Astrocyte (in vitro differentiated cells and primary cell): ENCODE measurements at regions not wholly inside any gene's neighbourhood (a gene's known extent, or its start where the extent isn't known, plus 50 kb on each side); places are given as distances from the start of the nearest gene placed in this dataset.

Experiments
- DNase-seq: peaks from one replicate; pipeline ENCODE4 v3.0.0-alpha.2; 2010; ENCODE audit warnings: low read depth
- FAIRE-seq: peaks from 2 replicates; lab custom pipeline; 2011; peaks lifted over from hg19 to GRCh38; lab: Jason Lieb, UNC
- H2AFZ ChIP-seq: 2 replicates; pipeline ENCODE4 v1.6.0; 2012; ENCODE audit warnings: low read depth, low read length, inconsistent platforms
- H3K27ac ChIP-seq: 2 replicates; pipeline ENCODE4 v1.5.1; 2011; ENCODE audit warnings: low read depth, low read length, inconsistent platforms
- H3K27me3 ChIP-seq: 2 replicates; pipeline ENCODE4 v1.6.0; 2011; ENCODE audit warnings: low read length, inconsistent platforms; ENCODE audit not compliant: insufficient read depth
- H3K36me3 ChIP-seq: 2 replicates; pipeline ENCODE4 v1.5.1; 2011; ENCODE audit warnings: low read length, inconsistent platforms; ENCODE audit not compliant: insufficient read depth
- H3K4me1 ChIP-seq: 2 replicates; pipeline ENCODE4 v1.5.1; 2011; ENCODE audit warnings: low read length, inconsistent platforms; ENCODE audit not compliant: insufficient read depth
- H3K4me2 ChIP-seq: 2 replicates; pipeline ENCODE4 v1.6.0; 2012; ENCODE audit warnings: low read length, inconsistent platforms
- H3K4me3 ChIP-seq: 2 replicates; pipeline ENCODE4 v1.5.1; 2011; ENCODE audit warnings: low read depth, mild to moderate bottlenecking, low read length, inconsistent platforms; ENCODE audit not compliant: insufficient read depth
- H3K79me2 ChIP-seq: 2 replicates; pipeline ENCODE4 v1.6.0; 2012; ENCODE audit warnings: mild to moderate bottlenecking, low read length, inconsistent platforms; ENCODE audit not compliant: insufficient read depth
- H3K9ac ChIP-seq: 2 replicates; pipeline ENCODE4 v1.6.0; 2012; ENCODE audit warnings: mild to moderate bottlenecking, low read length, inconsistent platforms
- H3K9me3 ChIP-seq: 2 replicates; pipeline ENCODE4 v1.5.1; 2012; ENCODE audit warnings: low read depth, mild to moderate bottlenecking, low read length, inconsistent platforms; ENCODE audit not compliant: insufficient read depth
- H4K20me1 ChIP-seq: 2 replicates; pipeline ENCODE4 v1.6.0; 2012; ENCODE audit warnings: low read length, inconsistent platforms; ENCODE audit not compliant: insufficient read depth
- H3K27ac Mint-ChIP-seq: one replicate; pipeline ENCODE4 v1.8.0; 2021; ENCODE audit warnings: mild to moderate bottlenecking, mixed read lengths; ENCODE audit not compliant: unreplicated experiment
- H3K27me3 Mint-ChIP-seq: one replicate; pipeline ENCODE4 v1.8.0; 2021; ENCODE audit warnings: low read depth, mixed read lengths; ENCODE audit not compliant: unreplicated experiment
- H3K36me3 Mint-ChIP-seq: one replicate; pipeline ENCODE4 v1.8.0; 2021; ENCODE audit warnings: low read depth, mixed read lengths; ENCODE audit not compliant: unreplicated experiment
- H3K4me1 Mint-ChIP-seq: one replicate; pipeline ENCODE4 v1.8.0; 2021; ENCODE audit warnings: low read depth, mixed read lengths; ENCODE audit not compliant: unreplicated experiment
- H3K4me3 Mint-ChIP-seq: one replicate; pipeline ENCODE4 v1.8.0; 2021; ENCODE audit warnings: mild to moderate bottlenecking, moderate library complexity, mixed read lengths; ENCODE audit not compliant: unreplicated experiment
- H3K9me3 Mint-ChIP-seq: one replicate; pipeline ENCODE4 v1.8.0; 2021; ENCODE audit warnings: mild to moderate bottlenecking, mixed read lengths; ENCODE audit not compliant: unreplicated experiment
- CTCF ChIP-seq: IDR thresholded peaks from 2 replicates; pipeline ENCODE4 v1.5.1; 2011; ENCODE audit warnings: low read depth, mild to moderate bottlenecking, inconsistent platforms, low read length, moderate library complexity; ENCODE audit not compliant: insufficient read depth
- EZH2 ChIP-seq: IDR thresholded peaks from 2 replicates; pipeline ENCODE4 v1.6.1; 2012; ENCODE audit warnings: mild to moderate bottlenecking, low read length, inconsistent platforms; ENCODE audit not compliant: insufficient read depth

- Histone ChIP-seq H3K36me3 (no peaks in the 10 kb centered on the region), H3K79me2 (no peaks in the 10 kb centered on the region), H3K4me1 (no peaks in the 10 kb centered on the region), H3K27me3 (no peaks in the 10 kb centered on the region), H4K20me1 (no peaks in the 10 kb centered on the region), H2AFZ (no peak overlapping the region), H3K4me2 (no peak overlapping the region), H3K9me3 (no peaks in the 10 kb centered on the region), H3K9ac (no peak overlapping the region), H3K27ac (no peak overlapping the region), H3K4me3 (no peak overlapping the region)
- no peak for DNase-seq
- TF ChIP-seq CTCF (no peak), EZH2 (no peak)
- Mint-ChIP-seq H3K9me3 (peaks cover 3% of the 10 kb centered on the region), H3K4me3 (no peak overlapping the region), H3K36me3 (no peaks in the 10 kb centered on the region), H3K27ac (no peak overlapping the region), H3K27me3 (no peaks in the 10 kb centered on the region), H3K4me1 (peaks cover 2% of the 10 kb centered on the region)
- no peak for FAIRE-seq
Observed at GRCh38 chr11:98549571-98549970, 471.2 kb upstream of the CNTN5 start.

GRCh38 chr11:98559961-98560360 lies 460.8 kb upstream of the CNTN5 start:
- H3K4me3 Mint-ChIP-seq, result no peak overlapping the region
- Histone ChIP-seq H3K27ac (no peak overlapping the region), H3K4me2 (no peak overlapping the region), H3K9ac (no peak overlapping the region), H3K4me1 (peaks cover 8% of the 10 kb centered on the region), H3K9me3 (no peaks in the 10 kb centered on the region), H3K36me3 (no peaks in the 10 kb centered on the region), H3K27me3 (no peaks in the 10 kb centered on the region), H3K79me2 (no peaks in the 10 kb centered on the region), H4K20me1 (no peaks in the 10 kb centered on the region), H3K4me3 (no peak overlapping the region), H2AFZ (no peak overlapping the region)
- H3K4me1 Mint-ChIP-seq, result peaks cover 7% of the 10 kb centered on the region
- H3K9me3 Mint-ChIP-seq, result no peaks in the 10 kb centered on the region
- DNase-seq, result no peak
- TF ChIP-seq EZH2 (no peak), CTCF (no peak)
- FAIRE-seq, result no peak
- H3K27me3 Mint-ChIP-seq, result no peaks in the 10 kb centered on the region
- no peak overlapping the region for H3K27ac Mint-ChIP-seq
- H3K36me3 Mint-ChIP-seq, result no peaks in the 10 kb centered on the region

- H3K4me3 ChIP-seq, result no peak overlapping the region
- H3K36me3 ChIP-seq, result no peaks in the 10 kb centered on the region
- H3K27ac ChIP-seq, result no peak overlapping the region
- Mint-ChIP-seq H3K4me3 (no peak overlapping the region), H3K27me3 (no peaks in the 10 kb centered on the region), H3K27ac (peak overlapping the region; percentile 42), H3K36me3 (no peaks in the 10 kb centered on the region), H3K4me1 (peaks cover 16% of the 10 kb centered on the region), H3K9me3 (no peaks in the 10 kb centered on the region)
- H3K9me3 ChIP-seq, result no peaks in the 10 kb centered on the region
- H4K20me1 ChIP-seq, result no peaks in the 10 kb centered on the region
- no peak overlapping the region for H3K9ac ChIP-seq
- no peak overlapping the region for H2AFZ ChIP-seq
- TF ChIP-seq EZH2, result no peak
- no peak for TF ChIP-seq CTCF
- peaks cover 8% of the 10 kb centered on the region for H3K4me1 ChIP-seq
- FAIRE-seq (no peak), DNase-seq (no peak)
- no peak overlapping the region for H3K4me2 ChIP-seq
- no peaks in the 10 kb centered on the region for H3K27me3 ChIP-seq
- H3K79me2 ChIP-seq, result no peaks in the 10 kb centered on the region
Observed at GRCh38 chr11:98561252-98561651, 459.5 kb upstream of the CNTN5 start.
